Osteocyte (in vitro differentiated cells): ENCODE measurements at regions not wholly inside any gene's neighbourhood (a gene's known extent, or its start where the extent isn't known, plus 50 kb on each side); places are given as distances from the start of the nearest gene placed in this dataset.
"Not testable (repeated sequence)": the region's sequence is repeated elsewhere in the genome, so short reads cannot be mapped to it uniquely, and the experiment has no call there.

Source experiments
- DNase-seq: peaks from one replicate; pipeline ENCODE4 v3.0.0; 2021; ENCODE audit warnings: mixed read lengths; ENCODE audit not compliant: unreplicated experiment; ENCODE audit errors: extremely low spot score
- H3K27ac Mint-ChIP-seq: one replicate; pipeline ENCODE4 v1.8.0; 2021; ENCODE audit warnings: mild to moderate bottlenecking, mixed read lengths; ENCODE audit not compliant: unreplicated experiment
- H3K27me3 Mint-ChIP-seq: one replicate; pipeline ENCODE4 v1.8.0; 2021; ENCODE audit warnings: mixed read lengths; ENCODE audit not compliant: unreplicated experiment
- H3K36me3 Mint-ChIP-seq: one replicate; pipeline ENCODE4 v1.8.0; 2021; ENCODE audit warnings: mixed read lengths; ENCODE audit not compliant: unreplicated experiment
- H3K4me1 Mint-ChIP-seq: one replicate; pipeline ENCODE4 v1.8.0; 2021; ENCODE audit warnings: mixed read lengths; ENCODE audit not compliant: unreplicated experiment
- H3K4me3 Mint-ChIP-seq: one replicate; pipeline ENCODE4 v1.8.0; 2021; ENCODE audit warnings: mild to moderate bottlenecking, moderate library complexity, mixed read lengths; ENCODE audit not compliant: unreplicated experiment
- H3K9me3 Mint-ChIP-seq: one replicate; pipeline ENCODE4 v1.8.0; 2021; ENCODE audit warnings: mixed read lengths; ENCODE audit not compliant: unreplicated experiment
- TF ChIP-seq, protein P1 (sequence below): fragments of 200-600 bp; sonication (generic); IDR thresholded peaks from 2 replicates; pipeline ENCODE4 v1.5.0; 2021; ENCODE audit warnings: antibody characterized with exemption, mild to moderate bottlenecking, moderate library complexity

DNA sequence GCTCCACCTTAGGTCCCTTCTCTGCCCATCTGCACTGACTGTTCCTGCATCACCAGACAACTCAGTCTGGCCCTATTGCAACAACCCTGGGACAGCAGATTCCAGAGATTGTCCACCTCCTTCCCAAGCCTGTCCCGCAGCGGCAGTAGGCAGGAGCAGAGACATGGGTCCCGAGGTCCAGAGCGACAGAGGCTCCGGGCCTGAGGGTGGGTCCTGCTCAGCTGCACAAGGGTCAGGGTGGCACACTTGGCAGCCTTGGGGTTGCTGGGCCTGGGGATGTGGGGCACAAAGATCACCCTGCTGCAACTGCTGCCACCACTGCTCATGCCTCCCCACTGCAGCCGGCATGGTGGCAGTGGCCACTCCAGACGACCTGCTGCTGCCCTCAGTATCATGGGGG is 674.5 kb downstream of the SH3BGRL start:
- H3K4me1 Mint-ChIP-seq, result no peaks in the 10 kb centered on the region
- H3K36me3 Mint-ChIP-seq, result no peaks in the 10 kb centered on the region
- TF ChIP-seq, protein P1, sequence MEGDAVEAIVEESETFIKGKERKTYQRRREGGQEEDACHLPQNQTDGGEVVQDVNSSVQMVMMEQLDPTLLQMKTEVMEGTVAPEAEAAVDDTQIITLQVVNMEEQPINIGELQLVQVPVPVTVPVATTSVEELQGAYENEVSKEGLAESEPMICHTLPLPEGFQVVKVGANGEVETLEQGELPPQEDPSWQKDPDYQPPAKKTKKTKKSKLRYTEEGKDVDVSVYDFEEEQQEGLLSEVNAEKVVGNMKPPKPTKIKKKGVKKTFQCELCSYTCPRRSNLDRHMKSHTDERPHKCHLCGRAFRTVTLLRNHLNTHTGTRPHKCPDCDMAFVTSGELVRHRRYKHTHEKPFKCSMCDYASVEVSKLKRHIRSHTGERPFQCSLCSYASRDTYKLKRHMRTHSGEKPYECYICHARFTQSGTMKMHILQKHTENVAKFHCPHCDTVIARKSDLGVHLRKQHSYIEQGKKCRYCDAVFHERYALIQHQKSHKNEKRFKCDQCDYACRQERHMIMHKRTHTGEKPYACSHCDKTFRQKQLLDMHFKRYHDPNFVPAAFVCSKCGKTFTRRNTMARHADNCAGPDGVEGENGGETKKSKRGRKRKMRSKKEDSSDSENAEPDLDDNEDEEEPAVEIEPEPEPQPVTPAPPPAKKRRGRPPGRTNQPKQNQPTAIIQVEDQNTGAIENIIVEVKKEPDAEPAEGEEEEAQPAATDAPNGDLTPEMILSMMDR, result no peak
- H3K27me3 Mint-ChIP-seq, result no peaks in the 10 kb centered on the region
- peaks cover 23% of the 10 kb centered on the region for H3K9me3 Mint-ChIP-seq
- H3K27ac Mint-ChIP-seq, result no peak overlapping the region
- H3K4me3 Mint-ChIP-seq, result no peak overlapping the region
- DNase-seq, result no peak

DNA sequence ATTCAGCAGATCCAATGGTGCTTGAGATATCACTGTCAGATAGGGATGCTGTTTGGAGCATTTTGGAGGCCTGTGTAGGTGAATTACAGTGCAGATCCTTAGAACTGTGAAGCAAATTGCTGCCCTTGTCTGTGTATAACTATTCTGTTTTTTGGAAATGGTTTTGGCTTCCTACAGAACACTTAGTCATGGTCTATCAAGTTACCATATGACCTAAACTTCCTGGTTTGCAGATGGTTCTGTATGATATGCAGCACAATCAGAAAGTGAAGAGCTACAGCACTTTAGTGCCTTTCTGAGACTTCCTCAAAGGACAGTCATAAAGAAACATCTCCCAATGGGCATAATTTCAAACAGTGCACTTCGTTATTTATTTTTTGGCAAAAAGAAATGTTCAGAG is 688.6 kb downstream of the SH3BGRL start:
- no peak overlapping the region for H3K4me3 Mint-ChIP-seq
- TF ChIP-seq, protein P1, result no peak
- DNase-seq, result no peak
- no peaks in the 10 kb centered on the region for H3K4me1 Mint-ChIP-seq
- H3K9me3 Mint-ChIP-seq, result peaks cover 33% of the 10 kb centered on the region
- H3K27me3 Mint-ChIP-seq, result no peaks in the 10 kb centered on the region
- no peak overlapping the region for H3K27ac Mint-ChIP-seq
- H3K36me3 Mint-ChIP-seq, result no peaks in the 10 kb centered on the region

DNA sequence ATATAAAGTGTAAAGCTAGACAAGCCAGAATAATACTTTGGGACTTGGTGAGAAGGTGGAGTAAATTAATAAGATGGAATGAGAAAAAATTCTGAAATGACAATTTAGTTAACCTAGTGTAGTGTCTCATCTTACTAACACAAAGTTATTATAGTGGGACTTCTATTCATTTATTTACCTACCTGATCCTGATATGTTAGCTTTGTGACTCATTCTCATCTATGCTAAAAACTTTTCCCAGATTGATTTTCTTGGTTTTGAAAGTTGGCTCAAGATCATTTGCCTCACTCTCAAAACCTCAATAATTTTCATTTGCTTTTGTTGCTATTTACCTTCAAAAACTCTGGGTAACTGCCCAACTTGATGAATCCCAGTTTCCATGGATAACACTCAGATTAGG is 698.6 kb downstream of the SH3BGRL start:
- Mint-ChIP-seq H3K27ac (no peak overlapping the region), H3K4me1 (no peaks in the 10 kb centered on the region), H3K4me3 (no peak overlapping the region), H3K27me3 (no peaks in the 10 kb centered on the region), H3K36me3 (no peaks in the 10 kb centered on the region), H3K9me3 (peaks cover 52% of the 10 kb centered on the region)
- TF ChIP-seq, protein P1, result no peak
- no peak for DNase-seq

DNA sequence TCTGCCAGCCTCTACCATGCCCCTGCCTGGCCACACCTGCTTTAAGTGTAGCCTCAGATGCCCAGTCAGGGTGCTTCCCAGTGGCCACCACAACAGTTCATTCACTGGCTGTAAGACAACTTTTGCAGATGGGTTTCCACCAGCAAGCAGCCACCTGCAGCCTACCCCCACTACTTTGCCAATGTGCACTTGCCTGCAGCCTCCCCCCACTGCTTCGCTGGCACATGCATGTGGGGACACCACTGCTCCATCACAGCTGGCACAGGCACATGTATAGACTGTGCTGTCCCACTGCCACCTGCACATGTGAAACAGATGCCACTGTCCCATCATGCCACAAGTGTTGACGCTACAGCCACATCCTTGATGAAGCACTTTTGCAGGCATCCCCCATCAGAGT is 723.9 kb downstream of the SH3BGRL start:
- H3K36me3 Mint-ChIP-seq, result no peaks in the 10 kb centered on the region
- H3K27me3 Mint-ChIP-seq, result no peaks in the 10 kb centered on the region
- H3K4me3 Mint-ChIP-seq, result no peak overlapping the region
- peaks cover 54% of the 10 kb centered on the region for H3K9me3 Mint-ChIP-seq
- H3K27ac Mint-ChIP-seq, result no peak overlapping the region
- H3K4me1 Mint-ChIP-seq, result no peaks in the 10 kb centered on the region
- no peak for DNase-seq
- TF ChIP-seq, protein P1, result no peak

DNA sequence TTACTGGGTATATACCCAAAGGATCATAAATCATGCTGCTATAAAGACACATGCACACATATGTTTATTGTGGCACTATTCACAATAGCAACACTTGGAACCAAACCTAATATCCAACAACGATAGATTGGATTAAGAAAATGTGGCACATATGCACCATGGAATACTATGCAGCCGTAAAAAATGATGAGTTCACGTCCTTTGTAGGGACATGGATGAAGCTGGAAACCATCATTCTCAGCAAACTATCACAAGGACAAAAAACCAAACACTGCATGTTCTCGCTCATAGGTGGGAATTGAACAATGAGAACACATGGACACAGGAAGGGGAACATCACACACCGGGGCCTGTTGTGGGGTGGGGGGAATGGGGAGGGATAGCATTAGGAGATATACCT is 744.0 kb downstream of the SH3BGRL start:
- not testable (repeated sequence) for H3K4me1 Mint-ChIP-seq, H3K4me3 Mint-ChIP-seq, H3K27ac Mint-ChIP-seq, H3K36me3 Mint-ChIP-seq, DNase-seq, H3K27me3 Mint-ChIP-seq
- peaks cover 36% of the 10 kb centered on the region for H3K9me3 Mint-ChIP-seq

DNA sequence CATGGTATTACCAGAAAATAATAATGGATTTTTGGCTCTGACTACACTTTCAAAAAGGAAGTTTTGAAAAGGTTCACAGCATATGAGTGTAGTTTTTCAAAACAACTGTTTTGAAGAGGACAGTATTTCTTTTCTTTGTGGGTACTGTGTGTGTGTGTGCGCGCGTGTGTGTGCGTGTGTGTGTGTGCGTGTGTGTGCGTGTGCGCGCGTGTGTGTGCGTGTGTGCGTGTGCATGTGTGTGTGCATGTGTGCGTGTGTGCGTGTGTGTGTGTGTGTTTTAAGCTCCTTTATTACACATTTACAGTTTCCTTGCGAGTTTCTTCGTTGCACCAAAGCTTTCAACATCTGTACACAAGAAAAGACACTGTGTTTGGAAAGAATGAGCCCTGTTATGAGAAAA is 755.4 kb downstream of the SH3BGRL start:
- Mint-ChIP-seq H3K27ac (no peak overlapping the region), H3K27me3 (no peaks in the 10 kb centered on the region), H3K36me3 (no peaks in the 10 kb centered on the region), H3K4me1 (no peaks in the 10 kb centered on the region), H3K9me3 (peaks cover 30% of the 10 kb centered on the region), H3K4me3 (no peak overlapping the region)
- TF ChIP-seq, protein P1, result no peak
- DNase-seq, result no peak
